Neuronal stem cell (in vitro differentiated cells): ENCODE measurements at regions not wholly inside any gene's neighbourhood (a gene's known extent, or its start where the extent isn't known, plus 50 kb on each side); places are given as distances from the start of the nearest gene placed in this dataset.

Experiments used
- DNase-seq: peaks from one replicate; pipeline ENCODE4 v3.0.0-alpha.2; 2013; ENCODE audit warnings: low spot score
- H2AFZ ChIP-seq: one replicate; pipeline ENCODE4 v1.6.1; 2013; ENCODE audit warnings: mild to moderate bottlenecking, low read length, inconsistent platforms
- H2AK5ac ChIP-seq: 2 replicates; pipeline ENCODE4 v1.6.1; 2013; ENCODE audit warnings: low read depth, mild to moderate bottlenecking, inconsistent platforms, low read length, moderate library complexity, mixed read lengths
- H2BK120ac ChIP-seq: 2 replicates; pipeline ENCODE4 v1.6.1; 2013; ENCODE audit warnings: low read depth, mild to moderate bottlenecking, inconsistent platforms, low read length, moderate library complexity, mixed read lengths
- H2BK12ac ChIP-seq: one replicate; pipeline ENCODE4 v1.6.1; 2013; ENCODE audit warnings: low read length, inconsistent platforms
- H2BK15ac ChIP-seq: 2 replicates; pipeline ENCODE4 v1.6.1; 2013; ENCODE audit warnings: mild to moderate bottlenecking, low read length, inconsistent platforms, mixed read lengths
- H2BK5ac ChIP-seq: one replicate; pipeline ENCODE4 v1.6.1; 2013; ENCODE audit warnings: inconsistent platforms, mild to moderate bottlenecking, low read length, moderate library complexity
- H3K14ac ChIP-seq: one replicate; pipeline ENCODE4 v1.6.1; 2013; ENCODE audit warnings: low read length, inconsistent platforms
- H3K18ac ChIP-seq: 2 replicates; pipeline ENCODE4 v1.6.1; 2013; ENCODE audit warnings: low read length, inconsistent platforms
- H3K23ac ChIP-seq: 2 replicates; pipeline ENCODE4 v1.6.1; 2013; ENCODE audit warnings: low read depth, mild to moderate bottlenecking, mixed read lengths, low read length, inconsistent platforms; ENCODE audit not compliant: poor library complexity
- H3K27ac ChIP-seq: replicated peaks from 3 replicates; pipeline ENCODE4 v1.5.1; 2013; ENCODE audit warnings: low read length, inconsistent platforms
- H3K27me3 ChIP-seq, 3 experiments: 2 replicates each; pipeline ENCODE4 v1.6.1; 2013; ENCODE audit warnings: low read length in 3 of 3, mild to moderate bottlenecking in 2 of 3, inconsistent platforms in 1 of 3, low read depth in 1 of 3, mixed read lengths in 1 of 3, moderate library complexity in 1 of 3; ENCODE audit not compliant: control insufficient read depth in 3 of 3, insufficient read depth in 3 of 3
- H3K36me3 ChIP-seq, 2 donors: replicated peaks in 1 of 2; 2 replicates each; pipeline ENCODE4 v1.6.1; 2013; ENCODE audit warnings: low read length in 2 of 2; ENCODE audit not compliant: control insufficient read depth in 2 of 2, insufficient read depth in 2 of 2
- H3K4ac ChIP-seq: 2 replicates; pipeline ENCODE4 v1.6.1; 2013; ENCODE audit warnings: inconsistent platforms, mild to moderate bottlenecking, low read length, moderate library complexity
- H3K4me1 ChIP-seq, 2 donors: 1 replicate in 1 of 2; 2 replicates in 1 of 2; pipeline ENCODE4 v1.6.1; 2013; ENCODE audit warnings: low read length in 2 of 2, low read depth in 1 of 2; ENCODE audit not compliant: control insufficient read depth in 2 of 2, insufficient read depth in 1 of 2
- H3K4me2 ChIP-seq: one replicate; pipeline ENCODE4 v1.6.1; 2013; ENCODE audit warnings: mild to moderate bottlenecking, low read length, inconsistent platforms; ENCODE audit not compliant: insufficient read depth, poor library complexity, severe bottlenecking
- H3K4me3 ChIP-seq, 2 donors: 2 replicates each; pipeline ENCODE4 v1.5.1; 2013; ENCODE audit warnings: low read length in 2 of 2, mild to moderate bottlenecking in 2 of 2, inconsistent platforms in 1 of 2, moderate library complexity in 1 of 2
- H3K79me1 ChIP-seq: one replicate; pipeline ENCODE4 v1.6.1; 2013; ENCODE audit warnings: low read depth, mild to moderate bottlenecking, inconsistent platforms, low read length, moderate library complexity
- H3K9ac ChIP-seq: one replicate; pipeline ENCODE4 v1.6.1; 2013; ENCODE audit warnings: mild to moderate bottlenecking, low read depth, low read length, inconsistent platforms; ENCODE audit not compliant: poor library complexity
- H3K9me3 ChIP-seq, 2 donors: replicated peaks in 1 of 2; 2 replicates each; pipeline versions ENCODE3 to v1.6.1; 2013; ENCODE audit warnings: low read length in 2 of 2, mild to moderate bottlenecking in 2 of 2, inconsistent platforms in 1 of 2, low read depth in 1 of 2, mixed read lengths in 1 of 2, moderate library complexity in 1 of 2; ENCODE audit not compliant: control insufficient read depth in 2 of 2, insufficient read depth in 1 of 2
- H4K8ac ChIP-seq: one replicate; pipeline ENCODE4 v1.6.1; 2013; ENCODE audit warnings: low read depth, mild to moderate bottlenecking, inconsistent platforms, low read length, moderate library complexity
- H4K91ac ChIP-seq: one replicate; pipeline ENCODE4 v1.6.1; 2013; ENCODE audit warnings: low read length, low read depth, mild to moderate bottlenecking, inconsistent platforms; ENCODE audit not compliant: poor library complexity
- WGBS, 2 donors: extraction: QIAGEN DNeasy Blood & Tissue Kit; methylation state at CpG; one replicate each; pipeline ENCODE4 v1.1.7; 2013; ENCODE audit warnings: missing lambda C conversion rate in 2 of 2, mixed read lengths in 1 of 2; ENCODE audit not compliant: insufficient read length in 2 of 2, insufficient replicate concordance in 1 of 2; ENCODE audit errors: extremely low coverage in 2 of 2; 5-methylcytosine and 5-hydroxymethylcytosine counted together

GRCh38 chr6:164230259-164230658, 815.7 kb downstream of the QKI start:
- peaks cover 2 to 4% of the 10 kb centered on the region in 2 donors for H3K4me1 ChIP-seq
- no peak overlapping the region for H3K4me2 ChIP-seq
- H2BK120ac ChIP-seq, result no peak overlapping the region
- no peak for DNase-seq
- H3K18ac ChIP-seq, result no peak overlapping the region
- H3K9me3 ChIP-seq, result peaks cover 0 to 6% of the 10 kb centered on the region in 2 donors
- H2AK5ac ChIP-seq, result no peak overlapping the region
- no peak overlapping the region for H3K4ac ChIP-seq
- H2BK15ac ChIP-seq, result no peak overlapping the region
- WGBS, 2 donors, result no CpG with 5 or more reads among the region's 6 CpGs
- no peak overlapping the region for H3K23ac ChIP-seq
- no peaks in the 10 kb centered on the region for H3K79me1 ChIP-seq
- H2AFZ ChIP-seq, result no peak overlapping the region
- H4K91ac ChIP-seq, result no peak overlapping the region
- no peak overlapping the region for H2BK5ac ChIP-seq
- no peak overlapping the region for H4K8ac ChIP-seq
- no peak overlapping the region for H3K27ac ChIP-seq
- no peak overlapping the region for H3K4me3 ChIP-seq
- no peak overlapping the region for H3K9ac ChIP-seq
- H2BK12ac ChIP-seq, result no peak overlapping the region
- no peak overlapping the region for H3K14ac ChIP-seq
- H3K27me3 ChIP-seq, result no peaks in the 10 kb centered on the region
- H3K36me3 ChIP-seq, result no peaks in the 10 kb centered on the region

- Histone ChIP-seq H3K14ac (no peak overlapping the region), H2BK12ac (no peak overlapping the region), H2BK5ac (no peak overlapping the region), H3K79me1 (no peaks in the 10 kb centered on the region), H3K36me3 (no peaks in the 10 kb centered on the region), H2AK5ac (no peak overlapping the region), H2AFZ (no peak overlapping the region), H3K4me3 (no peak overlapping the region), H3K4ac (no peak overlapping the region), H3K4me2 (no peak overlapping the region), H3K4me1 (peaks cover 2 to 4% of the 10 kb centered on the region in 2 donors), H2BK120ac (no peak overlapping the region), H3K18ac (no peak overlapping the region), H4K91ac (no peak overlapping the region), H4K8ac (no peak overlapping the region), H3K27ac (no peak overlapping the region), H3K27me3 (no peaks in the 10 kb centered on the region), H3K9me3 (peaks cover 0 to 3% of the 10 kb centered on the region in 2 donors), H3K9ac (no peak overlapping the region), H2BK15ac (no peak overlapping the region), H3K23ac (no peak overlapping the region)
- DNase-seq, result no peak
- WGBS, 2 donors, result no CpG with 5 or more reads among the region's 8 CpGs
Measured at GRCh38 chr6:164229716-164230115, 815.2 kb downstream of the QKI start.

GRCh38 chr6:164227952-164228522, 813.5 kb downstream of the QKI start:
- H3K27ac ChIP-seq, result no peak overlapping the region
- H2AFZ ChIP-seq, result peak overlapping the region; percentile 1
- no peaks in the 10 kb centered on the region for H3K9me3 ChIP-seq
- no peaks in the 10 kb centered on the region for H3K36me3 ChIP-seq
- peaks cover 2 to 4% of the 10 kb centered on the region in 2 donors for H3K4me1 ChIP-seq
- H3K4ac ChIP-seq, result no peak overlapping the region
- H2AK5ac ChIP-seq, result no peak overlapping the region
- no peak overlapping the region for H3K4me3 ChIP-seq
- no peak overlapping the region for H4K91ac ChIP-seq
- H2BK5ac ChIP-seq, result no peak overlapping the region
- H3K27me3 ChIP-seq, result no peaks in the 10 kb centered on the region
- no peak overlapping the region for H4K8ac ChIP-seq
- no peak overlapping the region for H2BK12ac ChIP-seq
- no peak for DNase-seq
- H2BK120ac ChIP-seq, result no peak overlapping the region
- H3K14ac ChIP-seq, result no peak overlapping the region
- H3K23ac ChIP-seq, result no peak overlapping the region
- no peak overlapping the region for H2BK15ac ChIP-seq
- no peak overlapping the region for H3K9ac ChIP-seq
- H3K18ac ChIP-seq, result peak overlapping the region; percentile 2
- H3K79me1 ChIP-seq, result no peaks in the 10 kb centered on the region
- WGBS, 2 donors, result no CpG with 5 or more reads among the region's 17 CpGs
- no peak overlapping the region for H3K4me2 ChIP-seq

GRCh38 chr6:164216839-164217238, 802.3 kb downstream of the QKI start:
- Histone ChIP-seq H3K4me2 (no peak overlapping the region), H3K14ac (no peak overlapping the region), H2AK5ac (no peak overlapping the region), H2BK12ac (no peak overlapping the region), H2AFZ (no peak overlapping the region), H3K27ac (no peak overlapping the region), H3K23ac (no peak overlapping the region), H3K9me3 (peaks cover 4 to 24% of the 10 kb centered on the region in 2 donors), H3K79me1 (no peaks in the 10 kb centered on the region), H3K18ac (no peak overlapping the region), H4K8ac (no peak overlapping the region), H3K9ac (no peak overlapping the region), H3K4ac (no peak overlapping the region), H2BK15ac (no peak overlapping the region), H3K4me3 (no peak overlapping the region), H2BK120ac (no peak overlapping the region), H2BK5ac (no peak overlapping the region), H3K4me1 (peaks cover 1 to 3% of the 10 kb centered on the region in 2 donors), H3K27me3 (no peaks in the 10 kb centered on the region), H3K36me3 (no peaks in the 10 kb centered on the region), H4K91ac (no peak overlapping the region)
- no CpG with 5 or more reads among the region's 10 CpGs for WGBS, 2 donors
- DNase-seq, result no peak
